Stimulated activated CD4-positive, alpha-beta T cell treated with anti-CD3 and anti-CD28 coated beads, Interleukin-1b, Interleukin-23, amount 100 ng/mL, for 4 hours (primary cell): ENCODE measurements at regions not wholly inside any gene's neighbourhood (a gene's known extent, or its start where the extent isn't known, plus 50 kb on each side); places are given as distances from the start of the nearest gene placed in this dataset.

Experiments used
- DNase-seq, 2 donors: peaks; one replicate each; pipeline ENCODE4 v3.0.0-alpha.2; 2020; ENCODE audit warnings: low read depth in 2 of 2

DNA sequence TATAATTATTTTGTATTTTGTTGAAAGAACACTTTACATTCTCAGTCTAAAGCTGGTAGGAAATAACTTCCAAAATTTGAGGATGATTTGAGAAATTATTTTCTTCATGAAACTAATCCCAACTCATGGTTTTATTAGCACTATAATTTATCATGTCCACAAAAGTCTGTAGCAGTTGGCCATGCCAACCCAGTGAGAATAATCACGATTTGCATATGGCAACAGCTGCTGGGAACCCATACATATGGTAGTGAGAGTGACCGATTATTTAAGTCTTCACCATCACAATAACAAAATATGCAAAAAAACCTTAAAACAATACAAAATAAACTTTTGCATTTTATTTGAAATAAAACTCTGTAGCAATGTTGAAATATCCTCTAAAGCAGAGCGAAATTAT, 445.9 kb upstream of the ANO3 start:
- no peak for DNase-seq

DNA sequence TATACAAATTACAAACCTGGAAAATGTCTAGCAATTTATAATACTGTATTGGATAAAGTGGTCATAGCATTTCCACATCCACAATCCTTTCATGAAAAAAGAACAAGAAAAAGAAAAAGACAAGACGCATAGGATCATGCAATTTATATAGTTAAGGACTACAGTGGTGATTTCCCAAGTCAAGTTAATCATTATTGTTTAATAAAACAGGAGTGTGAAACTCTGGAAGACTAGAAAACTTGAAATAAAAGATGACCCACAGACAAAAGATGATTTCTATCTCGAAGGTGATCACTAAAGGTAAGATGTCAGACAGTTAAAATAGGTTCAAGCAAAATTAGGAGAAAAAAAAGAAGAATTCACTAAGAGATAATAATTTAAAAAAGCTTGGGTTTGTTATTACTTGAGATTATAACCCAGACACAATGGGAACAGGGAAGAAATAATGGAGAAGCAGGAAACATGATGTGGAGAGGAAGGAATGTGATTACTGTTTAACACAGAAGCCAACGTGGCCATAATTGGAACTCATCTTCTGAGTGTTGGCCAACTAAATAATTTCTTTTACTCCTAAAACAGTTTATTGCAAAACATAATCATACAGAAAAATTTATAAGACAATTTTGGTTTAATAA, 441.2 kb upstream of the ANO3 start:
- no peak for DNase-seq

DNA sequence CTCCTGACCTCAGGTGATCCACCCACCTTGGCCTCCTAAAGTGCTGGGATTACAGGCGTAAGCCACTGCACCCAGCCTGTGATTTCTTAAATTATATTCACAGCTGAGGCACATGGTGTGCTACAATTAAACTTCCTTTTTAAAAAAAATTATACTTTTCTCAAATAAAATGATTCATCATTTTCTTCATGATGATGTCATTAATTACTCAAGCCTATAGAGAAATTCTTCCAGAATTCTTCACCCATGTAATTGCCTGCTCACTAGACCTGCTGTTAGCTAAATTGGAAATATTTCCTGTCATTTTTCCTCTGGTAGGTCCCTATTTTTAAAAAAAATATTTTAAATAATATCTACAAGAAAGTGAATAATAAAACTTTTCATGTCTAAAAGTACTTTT, 440.0 kb upstream of the ANO3 start:
- DNase-seq = no peak

DNA sequence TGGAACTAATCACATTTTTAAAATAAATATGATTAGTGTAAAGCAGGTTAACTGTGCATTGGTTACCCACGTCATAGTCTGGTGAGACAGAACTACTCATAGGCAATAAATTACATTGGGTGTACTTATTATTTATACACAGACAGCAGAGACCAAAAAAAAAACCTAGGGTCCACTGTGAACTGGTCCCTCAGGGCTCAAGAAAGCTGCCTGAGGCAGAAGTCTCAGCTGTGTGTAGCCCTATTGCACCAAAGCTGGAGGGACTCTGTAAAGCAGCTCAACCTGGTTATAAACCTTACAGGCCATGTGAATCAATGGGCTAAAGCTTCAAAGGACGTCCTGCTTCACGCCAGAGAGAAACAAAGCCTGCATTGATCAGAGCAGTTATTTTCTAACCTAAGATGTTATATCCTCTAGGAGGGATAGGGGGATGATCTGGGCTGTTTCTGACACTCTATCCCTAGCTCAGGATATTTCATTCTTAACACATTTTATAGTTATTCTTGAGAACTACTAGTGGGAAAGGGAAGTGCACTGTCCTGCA, 432.2 kb upstream of the ANO3 start:
- no peak for DNase-seq

DNA sequence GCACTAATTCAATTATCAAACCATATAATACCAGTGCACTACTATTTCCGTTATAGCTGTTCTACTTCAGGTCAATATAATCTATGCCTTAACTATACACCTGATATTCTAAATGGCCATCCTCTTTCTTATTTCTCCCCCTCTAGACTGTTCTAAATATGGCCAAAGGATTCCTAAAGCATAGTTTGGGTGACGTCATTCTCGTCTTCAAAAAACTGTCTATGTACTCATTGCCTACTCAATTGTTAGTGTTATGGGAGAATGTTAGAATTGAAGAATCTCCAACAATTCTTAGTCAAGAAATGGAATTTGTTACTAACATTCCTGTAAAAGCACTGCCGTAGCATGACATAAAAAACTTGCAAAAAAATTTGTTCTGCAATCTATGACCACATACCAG, 431.1 kb upstream of the ANO3 start:
- DNase-seq = no peak

DNA sequence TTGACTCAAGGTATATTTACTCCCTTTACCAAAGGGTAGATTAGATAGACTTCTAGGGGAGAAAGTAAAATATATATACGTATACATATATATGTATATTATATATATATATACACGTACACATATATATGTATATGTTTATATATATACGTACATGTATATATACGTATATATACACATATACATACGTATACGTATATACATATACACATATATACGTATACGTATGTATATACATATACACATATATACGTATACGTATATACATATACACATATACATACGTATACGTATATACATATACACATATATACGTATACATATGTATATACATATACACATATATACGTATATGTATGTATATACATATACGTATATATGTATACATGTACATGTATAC, 430.5 kb upstream of the ANO3 start:
- no peak for DNase-seq

DNA sequence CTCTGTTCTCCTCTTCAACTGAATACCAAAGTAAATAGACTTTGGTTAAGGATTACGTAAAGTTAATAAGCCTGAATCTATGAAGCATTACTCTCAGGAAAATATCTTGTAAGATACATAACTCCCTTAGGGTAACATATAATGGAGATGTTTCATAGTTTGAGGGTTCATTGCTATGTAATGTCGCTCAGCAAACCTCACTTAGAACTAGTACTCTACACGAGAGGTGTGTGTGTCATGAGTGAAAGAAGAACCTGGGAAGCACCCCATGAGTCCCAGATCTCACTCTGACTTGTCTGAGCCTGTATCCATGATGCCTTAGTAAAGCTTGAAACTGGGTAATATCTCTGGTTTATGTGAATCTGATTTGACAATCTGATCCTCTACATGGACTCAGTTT, 429.5 kb upstream of the ANO3 start:
- DNase-seq = no peak

DNA sequence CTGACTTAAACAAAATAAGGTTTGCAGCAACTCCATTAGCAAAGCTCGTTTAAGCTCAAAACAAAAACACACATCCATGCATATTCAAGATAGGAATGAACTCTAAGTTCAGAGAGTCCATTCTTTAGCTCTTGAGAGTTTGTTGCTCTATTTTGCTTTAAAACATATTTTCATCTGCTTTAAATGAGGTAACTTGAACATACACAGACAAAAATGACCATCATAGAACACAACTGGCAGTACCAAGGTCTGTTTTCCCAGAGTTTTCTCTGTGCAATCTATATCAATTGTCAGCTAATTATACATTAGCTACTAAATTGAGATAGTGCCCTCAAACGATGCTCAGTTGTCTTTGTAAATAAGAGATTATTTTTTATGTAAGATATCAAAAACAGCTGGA, 423.2 kb upstream of the ANO3 start:
- DNase-seq = no peak

DNA sequence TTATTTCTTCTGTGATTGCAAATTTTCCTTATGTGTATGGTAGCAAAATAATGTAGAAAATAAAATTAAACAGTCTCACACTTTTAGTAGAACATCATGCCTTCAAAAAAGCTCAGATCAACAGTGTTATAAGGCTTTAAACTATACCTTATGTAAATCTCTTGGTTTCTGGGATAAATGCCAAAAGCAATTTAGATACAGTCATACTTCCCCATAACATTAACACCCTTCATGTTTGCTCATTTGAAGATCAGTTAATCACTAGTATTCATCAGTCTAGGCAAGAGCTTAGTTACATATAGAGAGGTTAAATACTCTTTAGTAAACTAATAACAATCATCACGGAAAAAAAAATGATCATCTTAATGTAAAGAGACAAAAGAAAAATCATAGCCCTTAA, 421.8 kb upstream of the ANO3 start:
- no peak for DNase-seq

DNA sequence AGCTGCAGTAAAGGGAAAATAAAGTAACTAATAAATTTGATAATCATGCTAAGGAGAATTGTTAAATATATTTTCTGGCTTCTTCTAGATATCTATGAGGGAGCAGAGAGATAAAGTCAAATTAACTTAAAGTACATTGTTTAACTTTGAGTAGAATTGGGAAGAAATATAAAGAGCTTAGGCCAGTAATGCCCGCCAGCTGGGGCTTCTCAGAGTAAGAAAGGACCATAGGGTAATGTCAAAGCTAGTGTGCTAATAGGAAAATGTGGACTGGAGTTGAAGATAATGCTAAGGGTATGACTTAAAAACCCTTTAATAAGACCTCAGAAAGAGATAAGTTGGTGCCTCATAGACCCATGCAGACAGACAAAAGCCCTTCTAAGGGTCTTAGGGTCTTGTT, 411.6 kb upstream of the ANO3 start:
- DNase-seq = no peak

DNA sequence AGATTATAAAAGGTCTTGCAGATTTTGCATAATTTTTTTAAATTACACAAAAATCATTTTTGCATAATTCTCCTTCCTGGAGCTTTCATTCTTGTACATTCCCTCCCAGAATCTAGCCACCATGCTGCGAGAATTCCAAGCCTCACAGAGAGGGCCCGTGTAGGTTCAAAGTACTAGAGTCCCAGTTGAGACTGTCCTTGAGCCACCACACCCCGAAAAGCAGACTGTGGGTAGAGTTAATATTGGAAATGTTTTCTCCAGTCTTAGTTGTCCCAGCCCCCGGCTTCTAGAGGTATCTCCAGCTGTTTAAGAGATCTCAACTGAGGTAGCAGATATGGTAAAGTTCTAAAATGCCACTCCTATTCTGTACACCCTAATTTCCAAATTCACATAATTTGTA, 407.3 kb upstream of the ANO3 start:
- no peak for DNase-seq

DNA sequence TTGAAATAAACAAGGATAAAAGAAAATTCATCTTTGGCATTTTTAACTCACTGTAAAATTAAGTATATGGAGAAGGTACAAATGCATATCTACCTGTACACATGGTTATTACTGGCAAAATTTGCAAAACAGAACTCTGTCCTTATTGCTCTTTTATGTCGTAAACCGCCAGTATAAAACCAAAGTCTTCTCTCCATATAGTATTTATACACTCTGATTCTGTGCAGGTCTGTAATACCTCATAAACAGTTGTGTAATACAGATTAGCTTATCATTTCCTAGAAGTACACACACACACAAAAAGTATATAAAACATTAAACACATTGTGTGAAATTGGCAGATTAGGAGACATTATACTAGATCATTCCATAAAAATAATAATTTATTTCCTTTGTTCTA, 406.6 kb upstream of the ANO3 start:
- no peak for DNase-seq

DNA sequence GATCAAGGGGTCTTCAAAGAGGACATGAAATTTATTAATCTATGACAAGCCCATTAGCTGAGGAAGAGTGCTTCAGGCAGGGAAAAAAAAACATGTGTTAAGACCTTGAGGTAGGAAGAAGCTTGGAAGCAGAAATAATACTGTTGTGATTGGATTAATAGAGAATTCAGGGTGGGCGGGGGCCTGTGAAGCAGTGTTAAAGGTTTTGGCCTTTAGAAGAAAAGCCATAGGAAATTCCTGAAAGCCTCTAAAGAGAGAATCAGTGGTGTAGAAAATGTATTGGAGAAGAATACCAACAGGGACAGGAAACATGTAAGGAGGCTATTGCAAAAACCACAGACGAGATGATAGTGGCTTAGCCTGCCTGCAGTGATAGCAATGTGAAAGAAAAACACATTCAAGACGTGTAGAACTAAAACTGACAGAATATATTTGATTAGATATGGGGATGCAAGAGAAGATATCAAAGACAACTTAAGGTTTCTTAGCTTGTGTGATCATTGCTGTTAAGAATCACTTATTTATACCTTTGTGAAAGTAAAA, 404.4 kb upstream of the ANO3 start:
- no peak for DNase-seq

DNA sequence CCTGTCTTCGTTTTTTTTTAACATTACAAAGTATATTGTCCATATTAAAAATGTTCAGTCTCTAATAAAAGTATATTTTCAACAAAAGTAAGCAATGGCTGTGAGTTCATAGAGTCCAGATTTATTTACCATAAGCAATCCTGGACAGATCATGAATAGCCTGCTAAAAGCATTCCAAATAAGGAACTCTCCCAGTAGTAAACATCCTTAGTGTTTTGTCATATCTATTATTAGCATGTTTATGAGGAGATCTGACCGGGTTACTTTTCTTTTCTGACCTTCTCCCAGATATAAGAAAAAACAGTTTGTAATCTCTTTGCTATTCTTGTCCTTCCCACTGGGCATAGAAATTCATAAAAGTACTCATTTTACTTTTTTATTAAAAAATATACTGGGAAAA, 403.9 kb upstream of the ANO3 start:
- DNase-seq = no peak

DNA sequence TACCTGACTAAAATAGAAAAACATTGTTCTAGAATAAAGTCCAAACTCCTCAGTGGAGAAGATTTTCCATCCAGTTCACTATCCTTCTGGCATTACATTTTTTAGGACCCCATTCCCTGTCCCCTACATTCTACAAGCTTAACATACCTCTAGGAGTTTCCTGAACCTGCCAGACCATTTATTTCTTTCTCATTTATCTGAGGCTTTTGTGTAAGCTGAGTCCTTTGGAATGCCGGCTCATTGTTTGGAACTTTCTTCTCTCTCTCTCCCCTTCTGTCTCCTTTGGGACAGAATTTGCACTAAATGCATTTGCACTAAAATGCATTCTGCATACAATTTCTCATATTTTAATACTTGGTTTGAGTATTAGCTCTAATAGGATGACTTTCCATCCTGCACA, 393.0 kb upstream of the ANO3 start:
- no peak for DNase-seq

DNA sequence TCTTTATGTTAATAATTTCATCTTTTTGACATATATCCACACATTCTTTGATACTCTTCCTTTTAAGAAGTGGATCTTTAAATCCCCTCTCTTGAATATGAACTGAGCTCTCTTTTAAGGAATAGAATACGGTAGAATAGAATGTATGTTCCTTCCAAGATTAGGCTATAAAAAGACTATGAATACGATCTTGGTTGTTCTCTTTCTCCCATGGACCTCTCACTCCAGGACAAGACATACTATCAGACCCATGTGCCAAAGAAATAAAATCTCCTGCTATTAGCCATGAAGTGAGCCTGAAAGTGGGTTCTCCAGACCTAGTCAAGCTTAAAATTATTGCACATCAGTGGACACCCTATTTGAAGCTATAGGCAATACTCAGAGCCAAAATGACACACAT, 392.2 kb upstream of the ANO3 start:
- no peak for DNase-seq

DNA sequence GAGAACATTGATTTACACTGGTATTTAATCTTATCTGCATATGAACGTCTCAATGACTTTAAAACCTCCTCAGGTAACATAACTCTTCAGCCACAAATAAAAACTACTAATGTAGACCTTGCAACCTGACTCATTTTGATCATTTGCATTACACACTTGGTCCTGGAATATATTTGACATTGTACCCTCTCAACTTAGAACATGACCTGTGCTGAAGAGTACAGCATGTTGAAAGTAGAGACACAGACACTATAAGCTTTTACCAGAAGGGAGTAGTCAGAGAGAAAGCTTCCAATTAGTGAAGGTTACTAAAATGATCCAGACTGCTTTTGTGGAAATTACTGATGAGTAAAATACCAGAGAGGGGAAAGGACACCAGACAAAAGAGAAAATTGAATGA, 390.6 kb upstream of the ANO3 start:
- no peak for DNase-seq

DNA sequence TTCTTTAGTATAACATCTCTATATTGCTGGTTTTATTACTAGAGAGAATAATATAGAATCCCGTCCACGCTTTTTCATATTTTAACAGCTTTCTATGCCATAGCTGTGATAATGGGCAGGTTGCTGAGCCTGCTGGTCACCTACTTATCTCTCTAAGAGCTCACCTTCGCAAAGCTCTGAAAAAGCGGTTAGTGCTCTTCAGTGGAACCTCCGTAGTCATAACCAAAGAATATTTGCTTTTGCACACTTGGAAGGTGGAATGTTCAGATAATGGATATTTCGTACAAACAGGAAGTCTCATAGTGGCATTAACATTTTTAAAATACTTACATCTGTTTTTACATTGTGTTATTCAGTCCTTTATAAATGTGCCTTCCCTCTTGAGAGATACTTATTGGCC, 388.9 kb upstream of the ANO3 start:
- no peak for DNase-seq

DNA sequence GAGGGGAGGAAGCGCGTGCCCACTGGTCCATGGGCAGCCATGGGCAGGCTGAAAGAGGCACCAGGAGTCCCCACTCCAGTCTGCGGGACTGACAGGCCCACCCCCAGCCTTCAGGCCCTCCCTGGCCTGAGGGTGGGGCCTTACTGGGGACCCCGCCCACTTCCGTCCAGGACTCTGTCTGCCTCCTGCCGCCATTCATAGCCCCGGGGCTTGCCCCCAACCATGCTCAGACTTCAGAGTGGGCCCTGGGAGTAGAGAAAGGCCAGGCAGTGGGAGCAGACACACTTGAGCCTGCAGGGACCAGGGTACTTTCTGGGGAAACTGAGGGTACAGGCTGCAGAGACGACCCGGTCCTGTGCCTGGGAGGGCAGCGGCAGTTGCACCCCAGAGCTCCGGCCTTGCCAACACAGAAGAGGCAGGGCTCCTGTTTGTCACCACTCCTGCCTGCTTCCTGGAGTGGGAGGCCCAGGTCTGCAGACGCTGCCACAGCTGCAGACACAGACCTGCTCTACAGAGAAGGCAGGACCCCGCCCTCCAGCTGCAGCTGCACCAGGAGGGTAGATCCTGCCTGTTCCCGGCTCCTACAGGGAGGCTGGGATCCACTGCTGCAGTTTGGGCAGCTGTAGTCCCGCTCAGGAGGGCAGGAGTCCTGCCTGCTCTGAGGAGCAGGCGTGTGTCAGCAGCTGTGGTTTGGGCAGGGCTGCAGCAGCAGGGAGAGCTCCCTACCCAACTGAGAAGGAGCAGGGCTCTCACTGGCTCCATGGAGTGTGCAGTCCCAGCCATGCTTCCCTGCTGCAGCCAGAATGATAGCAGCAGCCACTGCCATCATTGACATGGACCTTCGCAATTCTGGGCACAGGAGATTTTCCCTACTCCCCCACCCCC, 387.9 kb upstream of the ANO3 start:
- DNase-seq = no peak

DNA sequence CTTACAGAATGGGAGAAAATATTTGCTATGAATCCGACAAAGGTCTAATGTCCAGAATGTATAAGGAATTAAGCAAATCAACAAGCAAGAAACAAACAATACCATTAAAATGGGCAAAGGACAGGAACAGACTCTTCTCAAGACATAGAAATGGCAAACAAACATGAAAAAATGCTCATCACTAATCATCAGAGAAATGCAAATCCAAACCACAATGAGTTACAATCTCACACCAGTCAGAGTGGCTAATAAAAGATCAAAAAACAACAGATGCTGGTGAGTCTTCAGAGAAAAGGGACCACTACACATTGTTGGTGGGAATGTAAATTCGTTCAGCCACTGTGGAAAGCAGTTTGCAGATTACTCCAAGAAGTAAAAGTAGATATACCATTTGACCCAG, 382.0 kb upstream of the ANO3 start:
- no peak for DNase-seq

DNA sequence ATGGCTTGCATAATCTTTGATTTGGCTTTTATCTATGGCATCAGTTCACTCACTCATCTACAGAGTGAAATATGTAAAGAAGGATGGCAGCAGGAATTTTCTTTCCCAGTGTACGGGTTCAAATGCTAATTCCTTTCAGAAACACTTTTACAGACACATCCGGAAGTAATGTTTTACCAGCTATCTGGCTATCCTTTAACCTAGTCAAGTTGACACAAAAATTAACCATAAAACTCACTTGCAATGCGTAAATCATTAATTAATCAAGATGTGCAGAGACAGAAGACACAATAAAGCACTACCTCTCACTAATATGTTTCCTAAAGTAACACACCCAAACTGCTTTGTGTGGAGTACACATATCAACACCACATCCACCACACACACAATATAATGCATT, 378.9 kb upstream of the ANO3 start:
- no peak for DNase-seq

DNA sequence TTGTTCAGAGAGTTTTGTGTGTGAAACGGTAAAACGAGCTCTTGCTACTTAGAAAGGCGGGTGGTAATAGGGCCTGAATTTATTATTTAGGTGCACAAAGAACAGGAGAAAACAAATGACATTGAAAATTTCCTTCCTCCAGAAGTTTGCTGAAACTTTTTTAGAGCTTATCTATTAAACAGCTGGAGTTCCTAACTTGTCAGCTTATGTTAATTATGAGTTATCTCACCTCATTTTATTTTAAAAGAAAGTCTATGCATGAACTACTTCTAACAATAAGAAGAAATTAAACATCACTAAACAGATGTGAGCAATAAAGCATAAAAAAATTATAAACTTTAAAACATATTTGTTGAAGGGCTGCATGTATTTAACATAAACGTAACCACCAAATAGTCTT, 373.9 kb upstream of the ANO3 start:
- DNase-seq = no peak

DNA sequence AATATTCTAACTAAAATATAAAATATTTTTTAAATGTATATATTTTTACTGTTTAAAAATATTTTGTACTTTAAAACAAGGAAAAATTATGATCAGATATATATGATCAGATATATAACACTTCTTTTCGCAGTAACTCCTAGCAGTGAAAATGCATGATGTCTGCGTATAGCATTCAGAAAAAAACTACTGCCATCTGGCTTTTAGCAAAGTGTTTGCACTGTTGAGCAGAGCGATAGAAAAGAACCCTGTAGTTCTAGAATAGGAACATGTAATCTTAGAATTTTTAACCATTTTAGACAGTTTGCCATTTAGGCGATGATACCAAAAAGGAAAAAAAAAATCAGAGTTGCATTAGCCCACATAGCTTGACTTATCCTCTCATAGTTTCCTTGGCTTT, 370.4 kb upstream of the ANO3 start:
- no peak for DNase-seq
